HEK293 (cell line): ENCODE measurements at regions not wholly inside any gene's neighbourhood (a gene's known extent, or its start where the extent isn't known, plus 50 kb on each side); places are given as distances from the start of the nearest gene placed in this dataset.

Experiments
- CTCF ChIA-PET: fragments of 350-600 bp; formaldehyde crosslinking; extraction: SDS; loops from one replicate; lab custom pipeline; 2021; ENCODE audit warnings: antibody characterized with exemption; lab: Yijun Ruan, JAX
- POLR2A ChIA-PET: fragments of 300-600 bp; formaldehyde crosslinking; extraction: SDS; loops from one replicate; lab custom pipeline; 2020; ENCODE audit warnings: antibody characterized with exemption, inconsistent platforms; lab: Yijun Ruan, JAX
- H3K27ac ChIP-seq: fragments of 200-500 bp; sonication (Bioruptor generic); 2 replicates; pipeline ENCODE4 v1.5.1; 2014; ENCODE audit warnings: low read depth, low read length, control low read depth, inconsistent platforms; ENCODE audit errors: extremely low read depth
- H3K36me3 ChIP-seq, 2 experiments: fragments of 200-500 bp in 1 of 2; sonication (Bioruptor generic) in 1 of 2; 1 replicate in 1 of 2; 2 replicates in 1 of 2; pipeline ENCODE4 v1.5.1; 2014 to 2017; ENCODE audit warnings: inconsistent platforms in 2 of 2, low read length in 2 of 2; ENCODE audit not compliant: control insufficient read depth in 2 of 2, insufficient read depth in 1 of 2
- H3K4me1 ChIP-seq: fragments of 200-500 bp; sonication (Bioruptor generic); 2 replicates; pipeline ENCODE4 v1.5.1; 2014; ENCODE audit warnings: mild to moderate bottlenecking, low read length, inconsistent platforms; ENCODE audit not compliant: control insufficient read depth, insufficient read depth
- H3K4me3 ChIP-seq: 2 replicates; pipeline ENCODE4 v1.5.1; 2011; ENCODE audit warnings: low read depth, mild to moderate bottlenecking, control low read depth, low read length, moderate library complexity
- H3K9me3 ChIP-seq: fragments of 200-500 bp; sonication (Bioruptor generic); 2 replicates; pipeline ENCODE4 v1.5.1; 2014; ENCODE audit warnings: low read depth, low read length, inconsistent platforms; ENCODE audit not compliant: control insufficient read depth, insufficient read depth
- BCL11A ChIP-seq: fragments of 450-650 bp; formaldehyde crosslinking; IDR thresholded peaks from 2 replicates; pipeline ENCODE4 v1.5.1; 2016; ENCODE audit warnings: low read depth, missing biosample characterization, missing genetic modification characterization
- EGR2 ChIP-seq: fragments of 450-650 bp; formaldehyde crosslinking; IDR thresholded peaks from 2 replicates; pipeline ENCODE4 v1.5.1; 2016; ENCODE audit warnings: low read depth, missing biosample characterization, missing genetic modification characterization
- GLIS1 ChIP-seq: fragments of 450-650 bp; formaldehyde crosslinking; IDR thresholded peaks from 2 replicates; pipeline ENCODE4 v1.5.1; 2016; ENCODE audit warnings: missing biosample characterization, missing genetic modification characterization
- HOXC10 ChIP-seq: sonication (generic); formaldehyde crosslinking; IDR thresholded peaks from 2 replicates; pipeline ENCODE4 v1.8.1; 2023; ENCODE audit warnings: mild to moderate bottlenecking, missing genetic modification reagents
- IKZF3 ChIP-seq: fragments of 450-650 bp; IDR thresholded peaks from 2 replicates; pipeline ENCODE4 v1.5.0; 2018; ENCODE audit warnings: missing biosample characterization, mild to moderate bottlenecking, missing genetic modification characterization, moderate library complexity
- SP2 ChIP-seq: fragments of 450-650 bp; formaldehyde crosslinking; IDR thresholded peaks from 2 replicates; pipeline ENCODE4 v1.5.1; 2016; ENCODE audit warnings: missing biosample characterization, missing genetic modification characterization
- ZBTB17 ChIP-seq: fragments of 450-650 bp; formaldehyde crosslinking; IDR thresholded peaks from 2 replicates; pipeline ENCODE4 v1.5.1; 2016; ENCODE audit warnings: missing biosample characterization, missing genetic modification characterization
- ZNF132 ChIP-seq: fragments of 450-650 bp; formaldehyde crosslinking; IDR thresholded peaks from 2 replicates; pipeline ENCODE4 v1.5.1; 2017; ENCODE audit warnings: missing biosample characterization, missing genetic modification characterization, borderline replicate concordance
- ZNF184 ChIP-seq: fragments of 450-650 bp; IDR thresholded peaks from 2 replicates; pipeline ENCODE4 v1.5.1; 2018; ENCODE audit warnings: missing biosample characterization, mild to moderate bottlenecking, missing genetic modification characterization
- ZNF341 ChIP-seq: fragments of 450-650 bp; formaldehyde crosslinking; IDR thresholded peaks from 2 replicates; pipeline ENCODE4; 2016; ENCODE audit warnings: low read depth, missing biosample characterization, missing genetic modification characterization
- ZNF510 ChIP-seq: fragments of 450-650 bp; formaldehyde crosslinking; IDR thresholded peaks from 2 replicates; pipeline ENCODE4 v1.5.1; 2018; ENCODE audit warnings: mild to moderate bottlenecking, missing genetic modification characterization, missing biosample characterization; ENCODE audit not compliant: insufficient replicate concordance
- ZNF530 ChIP-seq: fragments of 450-650 bp; formaldehyde crosslinking; IDR thresholded peaks from 2 replicates; pipeline ENCODE4 v1.5.1; 2016; ENCODE audit warnings: low read depth, missing biosample characterization, missing genetic modification characterization
- ZNF623 ChIP-seq: fragments of 450-650 bp; formaldehyde crosslinking; IDR thresholded peaks from 2 replicates; pipeline ENCODE4 v1.5.1; 2016; ENCODE audit warnings: missing biosample characterization, missing genetic modification characterization
- ZNF626 ChIP-seq: fragments of 450-650 bp; sonication (Bioruptor Pico); formaldehyde crosslinking; IDR thresholded peaks from 2 replicates; pipeline ENCODE4 v1.5.1; 2018; ENCODE audit warnings: missing biosample characterization, missing genetic modification characterization, inconsistent platforms
- ZNF654 ChIP-seq: fragments of 450-650 bp; formaldehyde crosslinking; IDR thresholded peaks from 2 replicates; pipeline ENCODE4 v1.5.1; 2016; ENCODE audit warnings: low read depth, missing biosample characterization, missing genetic modification characterization
- ZNF830 ChIP-seq: fragments of 450-650 bp; IDR thresholded peaks from 2 replicates; pipeline ENCODE4 v1.5.0; 2018; ENCODE audit warnings: missing biosample characterization, missing genetic modification characterization, low read depth, mild to moderate bottlenecking, moderate library complexity
- TF ChIP-seq, protein P1 (sequence below): fragments of 450-650 bp; formaldehyde crosslinking; IDR thresholded peaks from 2 replicates; pipeline ENCODE4 v1.5.1; 2016; ENCODE audit warnings: missing biosample characterization, missing genetic modification characterization
- TF ChIP-seq, protein P2 (sequence below): fragments of 450-650 bp; formaldehyde crosslinking; IDR thresholded peaks from 2 replicates; pipeline ENCODE4 v1.5.1; 2017; ENCODE audit warnings: missing biosample characterization, missing genetic modification characterization

DNA sequence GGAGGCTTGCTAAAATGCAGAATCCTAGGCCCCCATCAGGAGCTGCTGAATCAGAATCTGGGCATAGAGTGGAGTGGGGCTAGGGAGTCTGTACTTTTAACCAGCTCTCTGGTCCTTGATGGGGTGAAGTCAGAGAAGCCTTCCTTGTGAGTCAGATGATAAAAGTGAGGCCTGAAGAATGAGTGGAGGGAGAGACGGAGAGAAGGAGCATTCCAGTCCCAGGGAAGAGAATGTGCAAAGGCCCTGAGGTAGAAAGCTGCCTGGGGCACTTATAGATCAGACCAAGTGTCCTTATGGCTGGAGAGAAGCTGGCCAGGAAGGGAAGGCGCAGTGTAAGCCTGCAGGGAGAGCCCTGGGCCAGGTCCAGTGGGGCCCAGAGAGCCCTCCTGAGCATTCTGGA, 235.1 kb upstream of the NLRP1 start:
- no peak for TF ChIP-seq HOXC10
- TF ChIP-seq ZNF623 (tag by site-specific recombination): peak; percentile 66
- TF ChIP-seq, all 188 proteins: peak for 1
- H3K4me1 ChIP-seq: no peaks in the 10 kb centered on the region
- ChIA-PET CTCF (interaction anchor here (0.8 kb wide), 1 partner anchor 467 kb away, joined by 3 read pairs; no protein-coding TSS in a partner anchor), POLR2A (no interaction called here)
- no peaks in the 10 kb centered on the region for H3K36me3 ChIP-seq
- no peak overlapping the region for H3K4me3 ChIP-seq
- no peaks in the 10 kb centered on the region for H3K9me3 ChIP-seq
- no peak overlapping the region for H3K27ac ChIP-seq

- no peak overlapping the region for H3K4me3 ChIP-seq
- H3K36me3 ChIP-seq: no peaks in the 10 kb centered on the region
- no peaks in the 10 kb centered on the region for H3K9me3 ChIP-seq
- H3K27ac ChIP-seq: no peak overlapping the region
- CTCF ChIA-PET: interaction anchor here (0.5 to 0.6 kb wide), 3 partner anchors 230 to 1205 kb away, joined by 3 to 4 read pairs (median 3); no protein-coding TSS in a partner anchor
- no peaks in the 10 kb centered on the region for H3K4me1 ChIP-seq
- POLR2A ChIA-PET: no interaction called here
- no peak for TF ChIP-seq ZNF132
- TF ChIP-seq EGR2 (tag by site-specific recombination): peak; percentile 41; the same call in 1 of the 2 replicates
- TF ChIP-seq, all 188 proteins: peak for 1
Observed at GRCh38 chr17:5819921-5820685, 235.8 kb upstream of the NLRP1 start.

GRCh38 chr17:5820721-5821456, 236.6 kb upstream of the NLRP1 start:
- Histone ChIP-seq H3K4me3 (no peak overlapping the region), H3K36me3 (no peaks in the 10 kb centered on the region), H3K4me1 (no peaks in the 10 kb centered on the region), H3K27ac (no peak overlapping the region), H3K9me3 (no peaks in the 10 kb centered on the region)
- POLR2A ChIA-PET: no interaction called here
- CTCF ChIA-PET: interaction anchor here (0.5 to 0.6 kb wide), 3 partner anchors 231 to 1204 kb away, joined by 3 to 4 read pairs (median 3); no protein-coding TSS in a partner anchor
- 0 out of 2 replicates have a peak, but pooled peaks have one; percentile 20 for TF ChIP-seq GLIS1
- peak; percentile 70 for TF ChIP-seq ZNF184
- no peak for TF ChIP-seq SP2 (tag by site-specific recombination)
- TF ChIP-seq ZNF626 (tag by site-specific recombination): no peak
- TF ChIP-seq BCL11A (tag by site-specific recombination): no peak
- TF ChIP-seq ZNF530 (tag by site-specific recombination): no peak
- no peak for TF ChIP-seq IKZF3
- no peak for TF ChIP-seq ZNF510
- TF ChIP-seq ZNF341 (tag by site-specific recombination): no peak

DNA sequence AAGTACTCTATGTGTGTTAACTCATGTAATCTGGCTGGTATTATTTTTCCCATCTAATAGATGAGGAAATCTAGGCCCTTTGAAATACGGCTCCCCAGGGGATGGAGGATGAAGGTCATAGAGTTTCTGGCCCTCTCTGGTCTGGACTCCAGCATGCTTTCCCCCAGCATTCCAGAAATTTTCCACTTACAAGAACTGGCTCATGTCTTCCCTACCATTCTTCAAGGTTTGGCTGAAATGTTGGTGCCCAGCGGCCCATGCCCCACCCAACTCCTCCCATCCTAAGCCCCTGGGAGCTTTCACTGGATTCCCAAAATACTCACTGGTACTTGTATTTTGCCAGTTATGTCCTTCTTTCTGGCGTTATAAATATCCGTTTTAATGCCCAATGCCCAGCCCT, 237.5 kb upstream of the NLRP1 start:
- H3K4me1 ChIP-seq: no peaks in the 10 kb centered on the region
- TF ChIP-seq, protein P1, sequence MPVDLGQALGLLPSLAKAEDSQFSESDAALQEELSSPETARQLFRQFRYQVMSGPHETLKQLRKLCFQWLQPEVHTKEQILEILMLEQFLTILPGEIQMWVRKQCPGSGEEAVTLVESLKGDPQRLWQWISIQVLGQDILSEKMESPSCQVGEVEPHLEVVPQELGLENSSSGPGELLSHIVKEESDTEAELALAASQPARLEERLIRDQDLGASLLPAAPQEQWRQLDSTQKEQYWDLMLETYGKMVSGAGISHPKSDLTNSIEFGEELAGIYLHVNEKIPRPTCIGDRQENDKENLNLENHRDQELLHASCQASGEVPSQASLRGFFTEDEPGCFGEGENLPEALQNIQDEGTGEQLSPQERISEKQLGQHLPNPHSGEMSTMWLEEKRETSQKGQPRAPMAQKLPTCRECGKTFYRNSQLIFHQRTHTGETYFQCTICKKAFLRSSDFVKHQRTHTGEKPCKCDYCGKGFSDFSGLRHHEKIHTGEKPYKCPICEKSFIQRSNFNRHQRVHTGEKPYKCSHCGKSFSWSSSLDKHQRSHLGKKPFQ (tag by site-specific recombination): no peak
- TF ChIP-seq ZNF623 (tag by site-specific recombination) (no peak), ZNF830 (tag by site-specific recombination) (no peak), ZBTB17 (tag by site-specific recombination) (no peak), ZNF654 (tag by site-specific recombination) (no peak)
- TF ChIP-seq, protein P2, sequence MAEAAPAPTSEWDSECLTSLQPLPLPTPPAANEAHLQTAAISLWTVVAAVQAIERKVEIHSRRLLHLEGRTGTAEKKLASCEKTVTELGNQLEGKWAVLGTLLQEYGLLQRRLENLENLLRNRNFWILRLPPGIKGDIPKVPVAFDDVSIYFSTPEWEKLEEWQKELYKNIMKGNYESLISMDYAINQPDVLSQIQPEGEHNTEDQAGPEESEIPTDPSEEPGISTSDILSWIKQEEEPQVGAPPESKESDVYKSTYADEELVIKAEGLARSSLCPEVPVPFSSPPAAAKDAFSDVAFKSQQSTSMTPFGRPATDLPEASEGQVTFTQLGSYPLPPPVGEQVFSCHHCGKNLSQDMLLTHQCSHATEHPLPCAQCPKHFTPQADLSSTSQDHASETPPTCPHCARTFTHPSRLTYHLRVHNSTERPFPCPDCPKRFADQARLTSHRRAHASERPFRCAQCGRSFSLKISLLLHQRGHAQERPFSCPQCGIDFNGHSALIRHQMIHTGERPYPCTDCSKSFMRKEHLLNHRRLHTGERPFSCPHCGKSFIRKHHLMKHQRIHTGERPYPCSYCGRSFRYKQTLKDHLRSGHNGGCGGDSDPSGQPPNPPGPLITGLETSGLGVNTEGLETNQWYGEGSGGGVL (tag by site-specific recombination): no peak
- H3K36me3 ChIP-seq: no peaks in the 10 kb centered on the region
- no peak overlapping the region for H3K27ac ChIP-seq
- no peaks in the 10 kb centered on the region for H3K9me3 ChIP-seq
- H3K4me3 ChIP-seq: no peak overlapping the region
- CTCF ChIA-PET: no interaction called here
- POLR2A ChIA-PET: no interaction called here
